Neural progenitor cell (in vitro differentiated cells): ENCODE measurements at regions not wholly inside any gene's neighbourhood (a gene's known extent, or its start where the extent isn't known, plus 50 kb on each side); places are given as distances from the start of the nearest gene placed in this dataset.

Experiments used
- CTCF ChIP-seq: fragments of 200-600 bp; sonication (generic); IDR thresholded peaks from 2 replicates; pipeline ENCODE4 v1.5.1; 2017; ENCODE audit warnings: antibody characterized with exemption, mild to moderate bottlenecking
- EZH2 ChIP-seq: fragments of 200-600 bp; sonication (generic); IDR thresholded peaks from 2 replicates; pipeline ENCODE4 v1.6.1; 2017; ENCODE audit warnings: antibody characterized with exemption, mild to moderate bottlenecking, moderate library complexity

GRCh38 chr14:84825481-84826251 lies 704.3 kb upstream of the FLRT2 start:
- TF ChIP-seq CTCF (no peak), EZH2 (no peak)
